ENCODE measurements at regions not wholly inside any gene's neighbourhood (a gene's known extent, or its start where the extent isn't known, plus 50 kb on each side); places are given as distances from the start of the nearest gene placed in this dataset.

DNA sequence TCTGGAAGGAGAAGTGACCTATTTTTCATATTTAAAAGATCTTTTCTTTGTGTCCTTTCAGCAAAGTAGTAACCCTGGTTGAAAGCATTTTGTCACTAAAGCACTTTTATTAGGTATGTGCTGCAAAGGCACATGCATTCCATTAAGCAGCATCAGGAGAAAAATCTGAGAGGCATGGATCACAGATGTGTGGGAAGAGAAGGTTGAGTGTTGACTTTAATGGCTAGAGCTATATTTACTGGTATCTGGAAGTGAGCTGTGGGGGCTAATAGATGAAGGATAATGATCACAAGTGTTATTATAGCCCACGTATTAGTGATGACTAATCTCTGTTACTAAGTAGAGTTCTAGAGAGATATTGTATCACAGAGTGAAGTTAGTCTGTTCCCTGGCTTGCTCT lies 1520.7 kb downstream of the ARAP2 start:
- TF ChIP-seq, protein P1, sequence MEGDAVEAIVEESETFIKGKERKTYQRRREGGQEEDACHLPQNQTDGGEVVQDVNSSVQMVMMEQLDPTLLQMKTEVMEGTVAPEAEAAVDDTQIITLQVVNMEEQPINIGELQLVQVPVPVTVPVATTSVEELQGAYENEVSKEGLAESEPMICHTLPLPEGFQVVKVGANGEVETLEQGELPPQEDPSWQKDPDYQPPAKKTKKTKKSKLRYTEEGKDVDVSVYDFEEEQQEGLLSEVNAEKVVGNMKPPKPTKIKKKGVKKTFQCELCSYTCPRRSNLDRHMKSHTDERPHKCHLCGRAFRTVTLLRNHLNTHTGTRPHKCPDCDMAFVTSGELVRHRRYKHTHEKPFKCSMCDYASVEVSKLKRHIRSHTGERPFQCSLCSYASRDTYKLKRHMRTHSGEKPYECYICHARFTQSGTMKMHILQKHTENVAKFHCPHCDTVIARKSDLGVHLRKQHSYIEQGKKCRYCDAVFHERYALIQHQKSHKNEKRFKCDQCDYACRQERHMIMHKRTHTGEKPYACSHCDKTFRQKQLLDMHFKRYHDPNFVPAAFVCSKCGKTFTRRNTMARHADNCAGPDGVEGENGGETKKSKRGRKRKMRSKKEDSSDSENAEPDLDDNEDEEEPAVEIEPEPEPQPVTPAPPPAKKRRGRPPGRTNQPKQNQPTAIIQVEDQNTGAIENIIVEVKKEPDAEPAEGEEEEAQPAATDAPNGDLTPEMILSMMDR (IDR thresholded peaks at IDR 0.05) = no peak
- Mint-ChIP-seq H3K9me3 (no peaks in the 10 kb centered on the region; the same call in 1 of the 2 replicates), H3K27me3 (ENCODE audit: insufficient read depth) (no peaks in the 10 kb centered on the region; the same call in none of the 2 replicates), H3K4me3 (no peak overlapping the region), H3K27ac (no peak overlapping the region), H3K4me1 (ENCODE audit: low read depth) (no peaks in the 10 kb centered on the region), H3K36me3 (ENCODE audit: low read depth) (no peaks in the 10 kb centered on the region)
- no peak for DNase-seq

DNA sequence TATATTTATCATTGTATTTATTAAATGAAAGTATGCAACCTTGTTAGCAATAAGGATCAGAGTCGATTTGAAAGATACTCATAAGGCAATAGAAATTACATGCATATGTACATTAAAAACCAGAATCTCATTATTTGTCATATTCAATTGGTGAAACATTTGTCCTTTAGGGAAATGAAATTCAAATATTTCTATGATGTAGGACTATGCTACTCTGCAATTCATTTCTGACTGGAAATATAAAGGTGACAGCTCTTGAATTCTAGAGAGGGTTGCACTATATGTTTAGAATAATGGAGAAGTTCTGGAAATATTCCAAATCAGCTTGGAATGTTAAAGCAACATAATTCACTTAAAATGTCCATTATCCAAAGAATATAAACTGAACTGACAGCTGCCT lies 1519.8 kb downstream of the ARAP2 start:
- no peak for DNase-seq
- H3K27me3 Mint-ChIP-seq (ENCODE audit: insufficient read depth) = no peaks in the 10 kb centered on the region; the same call in none of the 2 replicates
- H3K9me3 Mint-ChIP-seq = no peaks in the 10 kb centered on the region; the same call in 1 of the 2 replicates
- no peak overlapping the region for H3K27ac Mint-ChIP-seq
- H3K4me3 Mint-ChIP-seq = no peak overlapping the region
- no peaks in the 10 kb centered on the region for H3K36me3 Mint-ChIP-seq (ENCODE audit: low read depth)
- TF ChIP-seq, protein P1 (IDR thresholded peaks at IDR 0.05) = no peak
- no peaks in the 10 kb centered on the region for H3K4me1 Mint-ChIP-seq (ENCODE audit: low read depth)

DNA sequence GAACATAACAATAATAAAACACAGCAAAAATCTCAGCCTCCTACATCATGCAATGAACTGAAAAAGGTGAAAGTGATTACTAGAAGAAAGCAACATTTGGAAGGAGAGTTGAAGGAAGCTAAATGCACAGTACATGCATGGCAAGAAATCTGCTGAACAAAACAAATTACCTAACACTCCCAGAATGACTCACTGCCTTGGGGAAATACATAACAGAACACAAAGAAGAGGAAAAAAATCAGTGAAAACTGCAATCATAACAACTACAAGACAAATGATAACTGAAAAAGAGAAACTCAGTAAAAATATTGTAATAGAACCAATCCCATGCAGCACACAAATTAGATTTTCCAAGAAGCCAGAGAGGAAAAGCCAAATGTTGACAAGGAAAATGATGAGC lies 1513.2 kb downstream of the ARAP2 start:
- no peak for DNase-seq
- Mint-ChIP-seq H3K36me3 (ENCODE audit: low read depth) (no peaks in the 10 kb centered on the region), H3K4me1 (ENCODE audit: low read depth) (no peaks in the 10 kb centered on the region), H3K9me3 (no peaks in the 10 kb centered on the region; the same call in 1 of the 2 replicates), H3K27me3 (ENCODE audit: insufficient read depth) (no peaks in the 10 kb centered on the region; the same call in 1 of the 2 replicates), H3K27ac (no peak overlapping the region), H3K4me3 (no peak overlapping the region)
- TF ChIP-seq, protein P1 (IDR thresholded peaks at IDR 0.05) = no peak

DNA sequence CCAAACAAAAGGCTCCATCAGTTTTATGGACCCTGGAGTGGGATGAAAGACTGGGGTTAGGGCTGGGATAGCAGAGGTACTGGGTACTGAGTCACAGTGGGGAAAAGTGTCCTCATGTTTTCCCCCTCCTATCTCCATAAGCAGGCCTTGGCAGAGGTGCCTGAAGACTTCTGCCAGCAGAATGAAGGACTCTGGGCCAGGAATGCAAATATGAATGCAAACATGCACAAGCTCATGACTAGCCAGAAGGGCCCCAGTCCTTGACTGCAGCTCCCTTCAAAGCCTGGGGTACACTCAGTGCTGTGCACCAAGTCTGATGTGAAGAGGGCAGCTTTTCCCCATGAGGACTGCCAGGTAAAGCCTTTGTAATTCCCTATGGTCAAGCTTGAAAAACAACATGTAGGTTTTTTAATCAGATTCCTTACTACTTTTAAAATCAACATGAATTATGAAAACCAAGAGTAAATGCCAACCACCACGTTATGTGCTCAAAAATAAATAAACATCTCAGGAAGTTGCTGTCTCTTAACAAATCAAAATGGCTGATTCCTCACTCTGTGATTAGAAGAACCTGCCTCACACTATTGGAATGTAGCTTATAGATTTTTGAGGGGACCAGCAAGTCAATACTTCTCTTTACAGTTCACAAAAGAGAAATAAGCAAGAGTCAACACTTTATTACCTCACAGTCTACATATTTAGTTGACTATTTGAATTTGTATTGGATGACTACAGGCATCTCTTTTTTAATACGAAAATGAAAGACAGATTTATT lies 1512.0 kb downstream of the ARAP2 start:
- no peaks in the 10 kb centered on the region for H3K4me1 Mint-ChIP-seq (ENCODE audit: low read depth)
- H3K27ac Mint-ChIP-seq = no peak overlapping the region
- no peaks in the 10 kb centered on the region; the same call in none of the 2 replicates for H3K9me3 Mint-ChIP-seq
- no peaks in the 10 kb centered on the region; the same call in 1 of the 2 replicates for H3K27me3 Mint-ChIP-seq (ENCODE audit: insufficient read depth)
- TF ChIP-seq, protein P1 (IDR thresholded peaks at IDR 0.05) = no peak
- H3K36me3 Mint-ChIP-seq (ENCODE audit: low read depth) = no peaks in the 10 kb centered on the region
- no peak for DNase-seq
- no peak overlapping the region for H3K4me3 Mint-ChIP-seq

DNA sequence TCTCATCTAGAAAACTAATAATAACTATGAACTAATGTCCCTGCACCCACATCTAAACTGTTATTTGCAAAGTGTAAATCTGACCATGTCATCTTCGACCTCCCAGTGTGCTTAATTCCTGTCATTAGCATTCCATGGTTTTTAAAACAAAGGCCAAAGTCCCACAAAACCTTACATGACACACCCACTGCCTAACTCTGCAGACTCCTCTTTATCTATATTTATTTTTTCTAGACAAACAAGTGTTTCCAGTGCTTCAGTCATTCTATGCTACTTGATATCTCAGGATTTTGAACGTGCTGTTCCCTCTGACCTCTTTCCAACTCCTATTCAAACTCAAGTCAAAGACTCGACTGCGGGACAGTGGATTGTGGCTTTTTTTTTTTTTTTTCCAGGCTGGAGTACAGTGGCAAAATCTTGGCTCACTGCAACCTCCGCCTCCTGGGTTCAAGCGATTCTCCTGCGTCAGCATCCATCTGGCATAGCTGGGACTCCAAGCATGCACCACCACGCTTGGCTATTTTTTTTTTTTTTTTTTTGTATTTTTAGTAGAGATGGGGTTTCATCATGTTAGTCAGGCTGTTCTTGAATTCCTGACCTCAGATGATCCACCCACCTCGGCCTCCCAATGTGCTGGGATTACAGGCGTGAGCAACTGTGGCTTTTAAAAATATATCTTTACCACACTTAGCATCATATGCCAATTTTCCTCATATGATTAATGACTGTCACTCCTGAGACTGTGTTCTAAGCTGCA lies 1511.0 kb downstream of the ARAP2 start:
- Mint-ChIP-seq H3K4me1 (ENCODE audit: low read depth) (no peaks in the 10 kb centered on the region), H3K4me3 (no peak overlapping the region), H3K36me3 (ENCODE audit: low read depth) (no peaks in the 10 kb centered on the region), H3K9me3 (no peaks in the 10 kb centered on the region; the same call in none of the 2 replicates), H3K27me3 (ENCODE audit: insufficient read depth) (no peaks in the 10 kb centered on the region; the same call in 1 of the 2 replicates), H3K27ac (no peak overlapping the region)
- TF ChIP-seq, protein P1 (IDR thresholded peaks at IDR 0.05) = no peak
- no peak for DNase-seq

Data from HFFc6 (cell line).